ENCODE measurements at regions not wholly inside any gene's neighbourhood (a gene's known extent, or its start where the extent isn't known, plus 50 kb on each side); places are given as distances from the start of the nearest gene placed in this dataset.
"Not testable (repeated sequence)": the region's sequence is repeated elsewhere in the genome, so short reads cannot be mapped to it uniquely, and the experiment has no call there.

DNA sequence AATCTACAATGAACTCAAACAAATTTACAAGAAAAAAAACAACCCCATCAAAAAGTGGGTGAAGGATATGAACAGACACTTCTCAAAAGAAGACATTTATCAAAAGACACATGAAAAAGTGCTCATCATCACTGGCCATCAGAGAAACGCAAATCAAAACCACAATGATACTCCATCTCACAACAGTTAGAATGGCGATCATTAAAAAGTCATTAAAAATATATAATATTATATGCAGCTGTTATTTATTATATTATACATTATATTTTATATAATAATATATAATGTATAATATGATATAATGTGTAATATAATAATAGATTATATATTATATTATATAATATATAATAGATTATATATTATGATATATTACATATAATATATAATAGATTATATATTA, 1194.1 kb upstream of the SLC39A10 start:
- DNase-seq; H3K4me1 Mint-ChIP-seq; H3K27me3 Mint-ChIP-seq (ENCODE audit: low read depth in 3 of 3); H3K4me3 Mint-ChIP-seq; H3K36me3 Mint-ChIP-seq; H3K27ac Mint-ChIP-seq: not testable (repeated sequence)
- peaks cover 3 to 14% (median 7%) of the 10 kb centered on the region in 6 donors for H3K9me3 Mint-ChIP-seq

DNA sequence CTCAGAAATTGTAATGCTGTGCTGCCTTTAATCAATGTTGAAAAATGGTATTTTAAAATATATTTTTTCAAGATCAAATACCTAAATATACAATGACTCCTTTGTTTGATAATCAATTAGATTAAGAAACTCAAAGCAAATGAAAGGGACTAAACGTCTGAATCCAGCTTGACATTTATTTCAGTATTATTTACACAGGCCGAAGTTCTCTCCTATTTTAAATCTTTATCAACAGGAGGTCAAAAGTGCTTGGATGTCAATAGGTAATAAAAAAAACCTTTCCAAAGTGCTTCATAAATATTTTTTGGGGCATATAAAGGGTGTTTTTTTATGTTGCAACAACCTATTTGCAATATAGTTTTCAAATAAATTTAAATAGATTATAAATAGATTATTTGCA, 1201.7 kb upstream of the SLC39A10 start:
- no peaks in the 10 kb centered on the region for H3K36me3 Mint-ChIP-seq
- no peak overlapping the region for H3K27ac Mint-ChIP-seq
- H3K27me3 Mint-ChIP-seq (ENCODE audit: low read depth in 3 of 3): peaks cover 0 to 2% (median 0%) of the 10 kb centered on the region in 3 donors
- H3K4me1 Mint-ChIP-seq: no peaks in the 10 kb centered on the region
- H3K9me3 Mint-ChIP-seq: peaks cover 3 to 18% (median 4%) of the 10 kb centered on the region in 6 donors
- DNase-seq: no peak
- H3K4me3 Mint-ChIP-seq: no peak overlapping the region

DNA sequence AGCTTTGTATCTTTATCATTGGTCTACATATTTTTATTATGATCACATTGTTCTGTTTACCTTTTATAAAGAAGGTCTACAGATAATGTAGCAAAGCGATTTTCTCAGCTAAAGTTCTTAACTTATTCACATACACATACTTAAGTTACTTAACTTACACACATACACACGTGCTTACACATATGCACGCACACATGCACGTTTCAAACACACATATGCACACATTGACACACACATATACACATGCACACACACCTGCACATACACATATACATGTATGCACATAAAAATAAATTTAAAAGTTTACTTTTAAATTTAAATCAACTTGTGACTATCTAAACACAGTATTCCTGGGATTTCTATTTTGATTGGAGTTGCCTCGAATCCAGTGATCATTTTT, 1204.5 kb upstream of the SLC39A10 start:
- H3K27me3 Mint-ChIP-seq (ENCODE audit: low read depth in 3 of 3): peaks cover 0 to 4% (median 0%) of the 10 kb centered on the region in 3 donors
- H3K4me1 Mint-ChIP-seq: no peaks in the 10 kb centered on the region
- H3K4me3 Mint-ChIP-seq: no peak overlapping the region
- no peak overlapping the region for H3K27ac Mint-ChIP-seq
- H3K36me3 Mint-ChIP-seq: no peaks in the 10 kb centered on the region
- DNase-seq: no peak
- peaks cover 0 to 6% (median 2%) of the 10 kb centered on the region in 6 donors for H3K9me3 Mint-ChIP-seq

DNA sequence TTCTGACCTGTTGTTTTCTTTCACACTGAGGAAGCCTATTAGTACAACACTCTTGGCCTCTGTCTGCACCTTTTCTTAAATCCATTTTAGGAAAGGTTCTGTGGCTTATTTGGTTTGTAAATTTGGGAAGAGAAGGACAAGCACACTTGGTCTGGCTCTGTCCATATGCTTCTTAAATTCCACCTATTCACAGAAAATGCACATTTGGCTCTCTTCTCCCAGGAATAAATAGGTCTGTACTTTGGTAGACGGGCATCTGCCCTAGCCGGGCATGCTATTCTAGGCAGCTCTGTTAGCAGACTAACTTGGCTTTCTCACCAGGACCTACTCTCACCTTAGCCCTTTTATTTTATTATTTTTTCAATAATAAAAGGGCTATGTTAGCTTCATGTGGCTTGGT, 1211.8 kb upstream of the SLC39A10 start:
- Mint-ChIP-seq H3K4me1 (no peaks in the 10 kb centered on the region), H3K27me3 (ENCODE audit: low read depth in 3 of 3) (peaks cover 0 to 2% (median 0%) of the 10 kb centered on the region in 3 donors), H3K27ac (no peak overlapping the region), H3K9me3 (peaks cover 2 to 25% (median 13%) of the 10 kb centered on the region in 6 donors), H3K4me3 (no peak overlapping the region), H3K36me3 (no peaks in the 10 kb centered on the region)
- no peak for DNase-seq

DNA sequence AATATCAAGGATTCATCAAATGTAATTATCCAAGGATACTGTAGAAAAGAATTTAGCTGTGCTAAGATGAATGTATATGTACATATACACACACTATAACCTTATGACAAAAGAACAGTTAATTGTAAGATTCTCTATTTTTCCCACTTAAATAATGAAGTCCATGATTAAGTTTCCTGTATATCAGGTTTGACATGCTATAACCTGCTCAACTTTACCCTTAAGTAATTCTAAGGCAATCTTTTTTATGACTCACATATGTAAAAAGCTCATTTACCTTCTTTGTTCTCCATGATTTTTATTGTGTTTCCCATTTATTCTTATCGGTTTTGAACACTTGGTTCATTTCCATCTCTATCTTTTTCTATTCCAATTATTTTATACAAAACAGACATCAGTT, 1213.1 kb upstream of the SLC39A10 start:
- DNase-seq: no peak
- H3K27me3 Mint-ChIP-seq (ENCODE audit: low read depth in 3 of 3): no peaks in the 10 kb centered on the region
- H3K27ac Mint-ChIP-seq: no peak overlapping the region
- H3K36me3 Mint-ChIP-seq: no peaks in the 10 kb centered on the region
- peaks cover 2 to 29% (median 14%) of the 10 kb centered on the region in 6 donors for H3K9me3 Mint-ChIP-seq
- H3K4me1 Mint-ChIP-seq: no peaks in the 10 kb centered on the region
- H3K4me3 Mint-ChIP-seq: no peak overlapping the region

DNA sequence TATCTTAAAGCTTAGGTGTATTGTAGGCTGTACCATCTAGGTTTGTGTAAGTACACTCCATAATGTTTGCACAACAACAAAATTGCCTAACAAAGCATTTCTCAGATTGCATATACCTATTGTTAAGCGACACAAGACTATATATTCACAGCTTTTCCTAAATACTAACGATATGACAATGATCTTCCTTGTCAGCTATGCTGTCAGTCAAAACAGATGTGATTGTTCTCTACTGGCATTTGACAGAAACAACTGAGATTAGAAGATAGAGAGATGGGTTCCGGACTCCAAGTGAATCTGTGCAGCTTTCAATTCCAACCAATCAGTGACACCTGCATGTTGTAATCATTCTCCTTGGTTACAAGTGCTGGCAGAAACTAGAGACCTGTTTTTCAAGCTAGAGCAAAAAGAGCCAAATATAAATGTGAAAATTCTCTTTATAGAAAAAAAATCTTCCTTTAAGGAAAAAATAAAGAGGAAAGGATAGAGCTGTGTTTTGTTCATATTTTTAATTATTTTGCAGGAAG, 1232.3 kb upstream of the SLC39A10 start:
- no peak for DNase-seq
- no peaks in the 10 kb centered on the region for H3K36me3 Mint-ChIP-seq
- H3K9me3 Mint-ChIP-seq: peaks cover 0 to 21% (median 5%) of the 10 kb centered on the region in 6 donors
- no peak overlapping the region for H3K4me3 Mint-ChIP-seq
- peaks cover 0 to 2% (median 0%) of the 10 kb centered on the region in 3 donors for H3K27me3 Mint-ChIP-seq (ENCODE audit: low read depth in 3 of 3)
- no peaks in the 10 kb centered on the region for H3K4me1 Mint-ChIP-seq
- H3K27ac Mint-ChIP-seq: no peak overlapping the region

DNA sequence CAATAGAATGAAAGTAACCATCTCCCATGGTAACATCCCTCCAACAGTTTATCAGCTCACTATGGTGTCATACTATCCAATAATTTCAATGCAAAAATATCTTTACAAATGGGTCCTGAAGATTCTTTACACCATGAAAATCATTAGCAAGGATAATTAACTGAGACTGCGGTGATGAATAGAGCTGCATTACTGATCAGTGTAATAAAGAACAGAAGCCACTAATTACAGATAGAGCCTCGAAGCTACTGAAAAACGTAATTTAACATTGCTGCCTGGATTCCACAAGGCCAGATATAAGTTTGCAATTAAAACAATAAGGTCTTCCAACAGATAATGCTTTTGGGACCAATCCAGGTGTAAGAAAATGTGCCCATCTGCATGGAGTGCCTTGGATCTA, 1245.8 kb upstream of the SLC39A10 start:
- Mint-ChIP-seq H3K4me3 (no peak overlapping the region), H3K36me3 (no peaks in the 10 kb centered on the region), H3K27me3 (ENCODE audit: low read depth in 3 of 3) (no peaks in the 10 kb centered on the region), H3K27ac (no peak overlapping the region), H3K9me3 (peaks cover 0 to 8% (median 4%) of the 10 kb centered on the region in 6 donors), H3K4me1 (no peaks in the 10 kb centered on the region)
- no peak for DNase-seq

DNA sequence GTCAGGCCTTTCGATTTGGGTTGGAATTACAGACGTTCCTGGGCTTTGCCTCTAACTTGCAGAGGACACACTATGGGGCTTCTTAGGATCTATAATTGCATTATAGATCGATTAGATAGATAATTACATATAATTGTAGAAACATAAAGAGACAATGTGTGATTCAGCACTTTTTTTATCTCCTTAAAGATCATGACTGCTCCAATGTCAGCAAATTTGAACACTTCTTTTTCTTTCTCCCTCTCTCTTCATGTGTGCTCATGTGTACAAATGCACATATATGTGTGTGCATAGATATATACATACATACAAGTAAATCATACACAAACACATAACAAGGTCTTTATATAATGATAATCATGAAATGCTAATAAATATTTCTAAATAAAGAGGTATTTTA, 1261.2 kb upstream of the SLC39A10 start:
- H3K4me1 Mint-ChIP-seq: no peaks in the 10 kb centered on the region
- H3K36me3 Mint-ChIP-seq: no peaks in the 10 kb centered on the region
- no peak overlapping the region for H3K4me3 Mint-ChIP-seq
- H3K27ac Mint-ChIP-seq: no peak overlapping the region
- peaks cover 6 to 28% (median 14%) of the 10 kb centered on the region in 6 donors for H3K9me3 Mint-ChIP-seq
- no peak for DNase-seq
- H3K27me3 Mint-ChIP-seq (ENCODE audit: low read depth in 3 of 3): peaks cover 0 to 4% (median 0%) of the 10 kb centered on the region in 3 donors

DNA sequence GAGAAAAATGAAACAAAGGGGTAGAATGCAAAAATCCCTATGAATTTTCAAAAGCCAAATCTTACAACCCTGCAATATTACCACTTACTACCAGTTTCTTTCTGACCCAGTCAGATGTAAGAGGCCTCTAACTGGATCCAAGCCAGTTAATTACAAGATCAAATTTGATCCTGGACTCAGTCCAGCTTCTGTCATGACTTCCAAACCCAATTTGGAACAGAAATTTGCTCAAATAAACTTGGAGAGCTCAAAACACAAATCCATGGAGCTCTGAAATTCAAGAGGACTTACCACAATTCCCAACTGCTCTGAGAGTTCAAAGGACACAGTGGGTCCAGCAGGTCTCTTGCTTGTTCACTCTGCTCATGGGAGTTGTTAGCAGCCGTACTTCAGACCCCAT, 1271.7 kb upstream of the SLC39A10 start:
- Mint-ChIP-seq H3K36me3 (no peaks in the 10 kb centered on the region), H3K27me3 (ENCODE audit: low read depth in 3 of 3) (no peaks in the 10 kb centered on the region), H3K4me1 (peaks cover 0 to under 1% of the 10 kb centered on the region in 2 donors), H3K27ac (no peak overlapping the region), H3K9me3 (peaks cover 3 to 28% (median 15%) of the 10 kb centered on the region in 6 donors), H3K4me3 (no peak overlapping the region)
- DNase-seq: no peak

DNA sequence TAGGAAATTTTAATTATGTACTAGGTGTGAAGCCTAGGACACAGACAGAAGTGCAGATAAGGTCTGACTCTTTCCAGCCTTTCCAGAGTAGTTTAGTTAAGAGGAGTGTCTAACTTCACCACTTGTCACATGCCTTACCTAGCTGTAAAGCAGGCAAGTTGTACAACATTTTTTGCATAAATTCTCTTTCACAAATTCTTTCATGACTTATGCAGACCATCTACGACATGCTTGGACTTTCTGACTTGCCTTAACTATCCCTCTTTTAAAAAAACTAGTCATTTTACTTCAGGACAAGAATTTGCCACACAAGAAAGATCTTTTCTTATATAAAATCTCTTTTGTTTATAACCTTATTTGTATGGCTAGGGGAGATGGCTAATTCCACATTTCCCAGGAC, 1273.6 kb upstream of the SLC39A10 start:
- DNase-seq: no peak
- H3K9me3 Mint-ChIP-seq: peaks cover 3 to 32% (median 14%) of the 10 kb centered on the region in 6 donors
- no peak overlapping the region for H3K4me3 Mint-ChIP-seq
- no peaks in the 10 kb centered on the region for H3K27me3 Mint-ChIP-seq (ENCODE audit: low read depth in 3 of 3)
- H3K36me3 Mint-ChIP-seq: no peaks in the 10 kb centered on the region
- H3K4me1 Mint-ChIP-seq: peaks cover 4 to 6% of the 10 kb centered on the region in 2 donors
- no peak overlapping the region for H3K27ac Mint-ChIP-seq

DNA sequence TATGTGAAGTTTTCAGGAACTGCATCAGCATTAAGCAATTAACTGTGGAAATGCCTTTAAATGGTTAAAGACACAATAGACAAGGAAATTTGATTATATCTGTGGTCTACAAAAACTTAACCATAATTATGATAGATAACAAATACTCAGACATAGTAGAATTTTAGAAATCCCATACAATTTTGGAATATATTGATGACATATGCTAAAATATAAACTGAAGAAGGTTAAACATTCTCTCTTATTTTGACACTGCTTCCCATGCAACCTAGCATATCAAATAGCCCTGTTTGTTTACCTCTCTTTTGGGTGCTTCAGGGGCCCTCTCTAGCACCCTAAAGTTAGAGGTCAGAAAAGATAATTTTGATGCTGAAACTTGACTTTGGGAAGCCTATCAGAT, 1274.8 kb upstream of the SLC39A10 start:
- Mint-ChIP-seq H3K9me3 (peaks cover 3 to 32% (median 11%) of the 10 kb centered on the region in 6 donors), H3K27me3 (ENCODE audit: low read depth in 3 of 3) (no peaks in the 10 kb centered on the region), H3K4me1 (peaks cover 4 to 6% of the 10 kb centered on the region in 2 donors), H3K27ac (no peak overlapping the region), H3K4me3 (no peak overlapping the region), H3K36me3 (no peaks in the 10 kb centered on the region)
- DNase-seq: no peak

DNA sequence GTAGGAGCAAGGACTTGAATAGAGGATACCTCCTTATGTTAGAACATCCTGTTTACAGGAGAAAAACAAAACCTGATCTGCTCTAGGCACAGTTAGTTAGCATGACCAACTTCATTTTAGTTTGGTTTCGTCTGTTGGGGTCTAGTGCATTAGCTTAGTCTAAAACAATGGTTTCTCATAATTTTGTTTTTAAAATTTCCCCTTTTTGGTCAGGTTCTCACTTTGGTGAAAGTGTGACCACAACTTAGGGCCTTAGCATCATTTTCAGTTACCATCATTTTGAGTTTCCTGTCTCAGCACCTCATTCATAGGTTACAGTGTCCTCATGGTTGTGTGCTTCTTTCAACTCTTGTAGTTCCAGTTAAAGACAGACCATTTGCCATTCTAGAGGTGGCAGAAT, 1277.0 kb upstream of the SLC39A10 start:
- DNase-seq: peak in 1 of 3 donors; percentile 13
- Mint-ChIP-seq H3K9me3 (peaks cover 3 to 33% (median 9%) of the 10 kb centered on the region in 6 donors), H3K4me3 (no peak overlapping the region), H3K36me3 (no peaks in the 10 kb centered on the region), H3K4me1 (peaks cover 4 to 6% of the 10 kb centered on the region in 2 donors), H3K27me3 (ENCODE audit: low read depth in 3 of 3) (no peaks in the 10 kb centered on the region), H3K27ac (peak overlapping the region in 1 of 6 donors; percentile 27)

DNA sequence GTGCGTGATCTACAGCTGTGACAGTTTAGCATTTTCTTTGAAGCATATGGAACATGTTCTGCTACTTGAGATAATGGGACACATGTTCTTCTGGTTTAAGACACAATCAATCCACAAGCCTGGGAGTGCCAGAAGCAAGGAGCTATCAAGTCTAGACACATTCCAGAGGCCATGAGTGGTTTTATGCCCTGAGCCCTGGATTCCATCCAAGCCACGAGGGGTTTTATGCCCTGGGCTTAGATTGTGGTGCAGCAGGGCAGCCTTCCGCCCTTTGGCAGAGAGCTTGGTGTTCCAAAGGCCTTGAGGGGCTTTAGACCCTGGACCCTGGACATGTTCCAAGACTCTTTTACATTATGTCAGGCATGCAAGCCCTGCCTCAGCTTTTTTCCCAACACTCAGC, 1289.6 kb upstream of the SLC39A10 start:
- not testable (repeated sequence) for H3K4me1 Mint-ChIP-seq; DNase-seq; H3K36me3 Mint-ChIP-seq; H3K27ac Mint-ChIP-seq; H3K27me3 Mint-ChIP-seq (ENCODE audit: low read depth in 3 of 3); H3K4me3 Mint-ChIP-seq
- peaks cover 5 to 34% (median 13%) of the 10 kb centered on the region in 6 donors for H3K9me3 Mint-ChIP-seq

DNA sequence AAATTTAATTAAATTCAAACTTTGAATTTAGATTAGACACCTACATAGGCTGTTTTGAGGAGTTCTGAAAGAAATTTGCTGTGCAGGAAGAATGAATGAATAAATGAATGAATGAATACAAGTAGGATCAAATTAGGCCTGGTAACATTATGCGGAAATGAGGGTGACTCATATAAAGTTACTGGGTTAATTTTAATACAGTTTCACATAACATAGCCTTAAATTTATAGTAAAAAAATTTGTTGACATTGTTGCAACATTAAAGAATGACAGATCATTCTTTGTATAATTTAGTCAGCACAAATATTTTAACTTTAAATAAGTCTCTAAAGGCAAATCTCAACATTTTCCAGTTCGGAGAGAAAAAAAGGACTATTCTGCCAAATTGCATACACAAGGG, 1293.1 kb upstream of the SLC39A10 start:
- H3K4me3 Mint-ChIP-seq: no peak overlapping the region
- H3K4me1 Mint-ChIP-seq: no peaks in the 10 kb centered on the region
- H3K9me3 Mint-ChIP-seq: peaks cover 5 to 29% (median 15%) of the 10 kb centered on the region in 6 donors
- no peaks in the 10 kb centered on the region for H3K36me3 Mint-ChIP-seq
- H3K27ac Mint-ChIP-seq: no peak overlapping the region
- no peak for DNase-seq
- no peaks in the 10 kb centered on the region for H3K27me3 Mint-ChIP-seq (ENCODE audit: low read depth in 3 of 3)

DNA sequence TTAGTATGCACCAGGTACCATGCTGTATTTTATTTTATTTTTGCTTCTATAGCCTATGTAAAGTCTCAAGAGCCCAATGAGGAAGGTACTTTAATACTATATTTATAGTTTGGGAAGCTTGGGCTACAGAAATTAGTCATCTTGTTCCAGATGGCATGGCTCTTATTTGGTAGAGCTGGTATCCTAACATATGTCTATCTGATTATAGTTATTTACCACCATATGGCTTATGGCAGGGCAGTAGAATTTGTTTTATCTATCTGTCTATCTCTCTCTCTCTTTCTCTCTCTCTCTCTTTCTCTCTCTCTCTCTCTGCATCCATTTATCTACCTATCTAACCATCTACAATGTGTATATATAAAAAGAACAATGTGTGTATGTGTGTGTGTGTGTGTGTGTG, 1293.7 kb upstream of the SLC39A10 start:
- no peaks in the 10 kb centered on the region for H3K4me1 Mint-ChIP-seq
- H3K36me3 Mint-ChIP-seq: no peaks in the 10 kb centered on the region
- no peaks in the 10 kb centered on the region for H3K27me3 Mint-ChIP-seq (ENCODE audit: low read depth in 3 of 3)
- H3K9me3 Mint-ChIP-seq: peaks cover 6 to 28% (median 14%) of the 10 kb centered on the region in 6 donors
- DNase-seq: no peak
- H3K27ac Mint-ChIP-seq: no peak overlapping the region
- H3K4me3 Mint-ChIP-seq: no peak overlapping the region

Data from immature natural killer cell (primary cell).